ENCODE measurements at regions not wholly inside any gene's neighbourhood (a gene's known extent, or its start where the extent isn't known, plus 50 kb on each side); places are given as distances from the start of the nearest gene placed in this dataset.

GRCh38 chr13:111990362-111990761 lies 76.6 kb upstream of the SOX1 start:
- H3K27me3 ChIP-seq (ENCODE audit: control insufficient read depth, insufficient read depth, low read length) = no peaks in the 10 kb centered on the region
- ATAC-seq (ENCODE audit: low read depth in 2 of 2) (no peak), DNase-seq (no peak)
- H3K9me3 Mint-ChIP-seq = peaks cover 4 to 15% (median 10%) of the 10 kb centered on the region in 7 donors
- no peaks in the 10 kb centered on the region for H3K4me1 ChIP-seq (ENCODE audit: control insufficient read depth, insufficient read depth, low read length, poor library complexity, severe bottlenecking)
- no peak overlapping the region for H3K27ac ChIP-seq (ENCODE audit: insufficient read depth, low read length, poor library complexity, severe bottlenecking)
- H3K27ac Mint-ChIP-seq = no peak overlapping the region
- H3K4me3 ChIP-seq (ENCODE audit: low read depth, low read length) = no peak overlapping the region
- peaks cover 5% of the 10 kb centered on the region for H3K27me3 Mint-ChIP-seq
- H3K4me1 Mint-ChIP-seq = no peaks in the 10 kb centered on the region
- H3K4me3 Mint-ChIP-seq = no peak overlapping the region
- no peaks in the 10 kb centered on the region for H3K36me3 Mint-ChIP-seq
- H3K9me3 ChIP-seq (ENCODE audit: control insufficient read depth in 2 of 2, low read length in 2 of 2) = peaks cover 3 to 9% of the 10 kb centered on the region in 2 experiments
- H3K36me3 ChIP-seq (ENCODE audit: control insufficient read depth, insufficient read depth, low read length) = no peaks in the 10 kb centered on the region

GRCh38 chr13:111992911-111993310 lies 74.0 kb upstream of the SOX1 start:
- H3K27ac Mint-ChIP-seq = no peak overlapping the region

GRCh38 chr13:111993691-111994090 lies 73.3 kb upstream of the SOX1 start:
- H3K36me3 ChIP-seq (ENCODE audit: control insufficient read depth, insufficient read depth, low read length) = no peaks in the 10 kb centered on the region
- no peak for ATAC-seq (ENCODE audit: low read depth in 2 of 2)
- no peak for DNase-seq
- Mint-ChIP-seq H3K9me3 (peaks cover 0 to 12% (median 10%) of the 10 kb centered on the region in 7 donors), H3K4me3 (no peak overlapping the region), H3K27ac (no peak overlapping the region), H3K27me3 (peaks cover 3% of the 10 kb centered on the region), H3K36me3 (no peaks in the 10 kb centered on the region), H3K4me1 (no peaks in the 10 kb centered on the region)
- no peaks in the 10 kb centered on the region for H3K27me3 ChIP-seq (ENCODE audit: control insufficient read depth, insufficient read depth, low read length)
- H3K4me1 ChIP-seq (ENCODE audit: control insufficient read depth, insufficient read depth, low read length, poor library complexity, severe bottlenecking) = no peaks in the 10 kb centered on the region
- peaks cover 3 to 9% of the 10 kb centered on the region in 2 experiments for H3K9me3 ChIP-seq (ENCODE audit: control insufficient read depth in 2 of 2, low read length in 2 of 2)
- H3K4me3 ChIP-seq (ENCODE audit: low read depth, low read length) = no peak overlapping the region
- H3K27ac ChIP-seq (ENCODE audit: insufficient read depth, low read length, poor library complexity, severe bottlenecking) = no peak overlapping the region

More at GRCh38 chr13:111992911-111993310, 74.0 kb upstream of the SOX1 start:
- ATAC-seq (ENCODE audit: low read depth in 2 of 2) (no peak), DNase-seq (no peak)
- no peaks in the 10 kb centered on the region for H3K36me3 Mint-ChIP-seq
- no peaks in the 10 kb centered on the region for H3K4me1 ChIP-seq (ENCODE audit: control insufficient read depth, insufficient read depth, low read length, poor library complexity, severe bottlenecking)
- H3K27me3 ChIP-seq (ENCODE audit: control insufficient read depth, insufficient read depth, low read length) = no peaks in the 10 kb centered on the region
- H3K27ac ChIP-seq (ENCODE audit: insufficient read depth, low read length, poor library complexity, severe bottlenecking) = no peak overlapping the region
- no peaks in the 10 kb centered on the region for H3K4me1 Mint-ChIP-seq
- H3K4me3 ChIP-seq (ENCODE audit: low read depth, low read length) = no peak overlapping the region
- no peaks in the 10 kb centered on the region for H3K36me3 ChIP-seq (ENCODE audit: control insufficient read depth, insufficient read depth, low read length)
- peaks cover 0 to 15% (median 10%) of the 10 kb centered on the region in 7 donors for H3K9me3 Mint-ChIP-seq
- H3K27me3 Mint-ChIP-seq = peaks cover 5% of the 10 kb centered on the region
- no peak overlapping the region for H3K4me3 Mint-ChIP-seq
- peaks cover 3 to 9% of the 10 kb centered on the region in 2 experiments for H3K9me3 ChIP-seq (ENCODE audit: control insufficient read depth in 2 of 2, low read length in 2 of 2)

GRCh38 chr13:111994578-111994977 lies 72.4 kb upstream of the SOX1 start:
- Histone ChIP-seq H3K9me3 (ENCODE audit: control insufficient read depth in 2 of 2, low read length in 2 of 2) (peaks cover 3 to 9% of the 10 kb centered on the region in 2 experiments), H3K36me3 (ENCODE audit: control insufficient read depth, insufficient read depth, low read length) (no peaks in the 10 kb centered on the region), H3K4me1 (ENCODE audit: control insufficient read depth, insufficient read depth, low read length, poor library complexity, severe bottlenecking) (no peaks in the 10 kb centered on the region), H3K4me3 (ENCODE audit: low read depth, low read length) (no peak overlapping the region), H3K27ac (ENCODE audit: insufficient read depth, low read length, poor library complexity, severe bottlenecking) (no peak overlapping the region), H3K27me3 (ENCODE audit: control insufficient read depth, insufficient read depth, low read length) (no peaks in the 10 kb centered on the region)
- ATAC-seq (ENCODE audit: low read depth in 2 of 2) (no peak), DNase-seq (no peak)
- Mint-ChIP-seq H3K36me3 (no peaks in the 10 kb centered on the region), H3K27ac (no peak overlapping the region), H3K4me3 (no peak overlapping the region), H3K9me3 (peaks cover 0 to 12% (median 6%) of the 10 kb centered on the region in 7 donors), H3K27me3 (peaks cover 4% of the 10 kb centered on the region), H3K4me1 (no peaks in the 10 kb centered on the region)

- H3K27me3 Mint-ChIP-seq = peaks cover 4% of the 10 kb centered on the region
- H3K27me3 ChIP-seq (ENCODE audit: control insufficient read depth, insufficient read depth, low read length) = no peaks in the 10 kb centered on the region
- H3K27ac ChIP-seq (ENCODE audit: insufficient read depth, low read length, poor library complexity, severe bottlenecking) = no peak overlapping the region
- peaks cover 0 to 3% (median 0%) of the 10 kb centered on the region in 7 donors for H3K9me3 Mint-ChIP-seq
- H3K4me3 Mint-ChIP-seq = no peak overlapping the region
- ATAC-seq (ENCODE audit: low read depth in 2 of 2) = no peak
- H3K36me3 Mint-ChIP-seq = no peaks in the 10 kb centered on the region
- H3K4me1 ChIP-seq (ENCODE audit: control insufficient read depth, insufficient read depth, low read length, poor library complexity, severe bottlenecking) = no peaks in the 10 kb centered on the region
- H3K27ac Mint-ChIP-seq = no peak overlapping the region
- no peak for DNase-seq
- H3K9me3 ChIP-seq (ENCODE audit: control insufficient read depth in 2 of 2, low read length in 2 of 2) = no peaks in the 10 kb centered on the region
- no peaks in the 10 kb centered on the region for H3K4me1 Mint-ChIP-seq
- H3K4me3 ChIP-seq (ENCODE audit: low read depth, low read length) = no peak overlapping the region
- H3K36me3 ChIP-seq (ENCODE audit: control insufficient read depth, insufficient read depth, low read length) = no peaks in the 10 kb centered on the region
Measured at GRCh38 chr13:111999352-111999751, 67.6 kb upstream of the SOX1 start.

- H3K27ac ChIP-seq (ENCODE audit: insufficient read depth, low read length, poor library complexity, severe bottlenecking) = no peak overlapping the region
- peaks cover 4% of the 10 kb centered on the region for H3K27me3 Mint-ChIP-seq
- ATAC-seq (ENCODE audit: low read depth in 2 of 2) = no peak
- H3K4me1 Mint-ChIP-seq = no peaks in the 10 kb centered on the region
- no peaks in the 10 kb centered on the region for H3K27me3 ChIP-seq (ENCODE audit: control insufficient read depth, insufficient read depth, low read length)
- no peaks in the 10 kb centered on the region for H3K36me3 Mint-ChIP-seq
- DNase-seq = no peak
- H3K4me1 ChIP-seq (ENCODE audit: control insufficient read depth, insufficient read depth, low read length, poor library complexity, severe bottlenecking) = no peaks in the 10 kb centered on the region
- no peak overlapping the region for H3K4me3 Mint-ChIP-seq
- no peak overlapping the region for H3K4me3 ChIP-seq (ENCODE audit: low read depth, low read length)
- H3K27ac Mint-ChIP-seq = no peak overlapping the region
- H3K36me3 ChIP-seq (ENCODE audit: control insufficient read depth, insufficient read depth, low read length) = no peaks in the 10 kb centered on the region
- no peaks in the 10 kb centered on the region for H3K9me3 ChIP-seq (ENCODE audit: control insufficient read depth in 2 of 2, low read length in 2 of 2)
- H3K9me3 Mint-ChIP-seq = peaks cover 0 to 6% (median 1%) of the 10 kb centered on the region in 7 donors
Measured at GRCh38 chr13:112000888-112001287, 66.1 kb upstream of the SOX1 start.

- H3K36me3 ChIP-seq (ENCODE audit: control insufficient read depth, insufficient read depth, low read length) = no peaks in the 10 kb centered on the region
- no peak overlapping the region for H3K4me3 Mint-ChIP-seq
- no peak for DNase-seq
- H3K27me3 Mint-ChIP-seq = peaks cover 4% of the 10 kb centered on the region
- peaks cover 0 to 9% (median 0%) of the 10 kb centered on the region in 7 donors for H3K9me3 Mint-ChIP-seq
- no peaks in the 10 kb centered on the region for H3K4me1 Mint-ChIP-seq
- H3K36me3 Mint-ChIP-seq = no peaks in the 10 kb centered on the region
- ATAC-seq (ENCODE audit: low read depth in 2 of 2) = no peak
- H3K27me3 ChIP-seq (ENCODE audit: control insufficient read depth, insufficient read depth, low read length) = no peaks in the 10 kb centered on the region
- no peaks in the 10 kb centered on the region for H3K4me1 ChIP-seq (ENCODE audit: control insufficient read depth, insufficient read depth, low read length, poor library complexity, severe bottlenecking)
- no peaks in the 10 kb centered on the region for H3K9me3 ChIP-seq (ENCODE audit: control insufficient read depth in 2 of 2, low read length in 2 of 2)
- no peak overlapping the region for H3K27ac Mint-ChIP-seq
- no peak overlapping the region for H3K4me3 ChIP-seq (ENCODE audit: low read depth, low read length)
- H3K27ac ChIP-seq (ENCODE audit: insufficient read depth, low read length, poor library complexity, severe bottlenecking) = no peak overlapping the region
Measured at GRCh38 chr13:112001571-112001970, 65.4 kb upstream of the SOX1 start.

GRCh38 chr13:112003396-112003795 lies 63.6 kb upstream of the SOX1 start:
- no peaks in the 10 kb centered on the region for H3K27me3 ChIP-seq (ENCODE audit: control insufficient read depth, insufficient read depth, low read length)
- H3K27me3 Mint-ChIP-seq = peaks cover 4% of the 10 kb centered on the region
- DNase-seq (no peak), ATAC-seq (ENCODE audit: low read depth in 2 of 2) (no peak)
- H3K27ac Mint-ChIP-seq = no peak overlapping the region
- H3K9me3 Mint-ChIP-seq = peaks cover 0 to 9% (median 0%) of the 10 kb centered on the region in 7 donors
- no peaks in the 10 kb centered on the region for H3K4me1 Mint-ChIP-seq
- no peak overlapping the region for H3K4me3 Mint-ChIP-seq
- H3K36me3 ChIP-seq (ENCODE audit: control insufficient read depth, insufficient read depth, low read length) = no peaks in the 10 kb centered on the region
- H3K9me3 ChIP-seq (ENCODE audit: control insufficient read depth in 2 of 2, low read length in 2 of 2) = no peaks in the 10 kb centered on the region
- no peaks in the 10 kb centered on the region for H3K36me3 Mint-ChIP-seq
- H3K4me3 ChIP-seq (ENCODE audit: low read depth, low read length) = no peak overlapping the region
- H3K27ac ChIP-seq (ENCODE audit: insufficient read depth, low read length, poor library complexity, severe bottlenecking) = no peak overlapping the region
- H3K4me1 ChIP-seq (ENCODE audit: control insufficient read depth, insufficient read depth, low read length, poor library complexity, severe bottlenecking) = no peaks in the 10 kb centered on the region
